22Rv1 (cell line): ENCODE measurements at regions not wholly inside any gene's neighbourhood (a gene's known extent, or its start where the extent isn't known, plus 50 kb on each side); places are given as distances from the start of the nearest gene placed in this dataset.

Source experiments
- CTCF ChIP-seq: fragments of 450-650 bp; IDR thresholded peaks from 2 replicates; pipeline ENCODE4 v1.5.1; 2017; ENCODE audit warnings: mild to moderate bottlenecking
- ZFX ChIP-seq: fragments of 450-650 bp; IDR thresholded peaks from 2 replicates; pipeline ENCODE4 v1.6.1; 2017; ENCODE audit warnings: antibody characterized with exemption, borderline replicate concordance

DNA sequence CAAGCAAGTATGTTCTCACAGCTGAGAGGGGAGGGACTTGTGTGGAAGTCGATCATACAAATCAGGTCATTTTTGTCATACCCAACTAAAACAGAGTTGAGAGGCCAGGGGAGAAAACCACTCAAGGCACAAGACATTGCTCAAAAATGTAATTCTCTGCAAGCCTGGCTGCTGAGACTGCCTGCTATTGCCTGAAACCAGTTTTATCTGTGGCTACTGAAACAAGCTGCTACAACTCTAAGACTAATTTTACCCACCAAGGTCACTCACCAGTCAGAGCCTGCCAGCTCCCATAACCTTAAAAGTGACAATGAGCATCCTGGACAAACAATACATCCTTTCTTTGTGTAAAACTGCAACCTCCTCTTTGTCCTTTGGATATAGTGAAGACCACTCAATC, 54.1 kb upstream of the CST7 start:
- TF ChIP-seq CTCF: no peak
- TF ChIP-seq ZFX: no peak
